Stimulated activated CD8-positive, alpha-beta memory T cell treated with anti-CD3 and anti-CD28 coated beads, Interleukin-4, amount 100 ng/mL, for 4 hours (primary cell): ENCODE measurements at regions not wholly inside any gene's neighbourhood (a gene's known extent, or its start where the extent isn't known, plus 50 kb on each side); places are given as distances from the start of the nearest gene placed in this dataset.
"Not testable (repeated sequence)": the region's sequence is repeated elsewhere in the genome, so short reads cannot be mapped to it uniquely, and the experiment has no call there.

Experiments
- DNase-seq, 2 donors: peaks; one replicate each; pipeline ENCODE4 v3.0.0-alpha.2; 2020; ENCODE audit warnings: low read depth in 2 of 2, low spot score in 1 of 2

- not testable (repeated sequence) for DNase-seq
Measured at GRCh38 chr2:43004126-43004865, 211.9 kb upstream of the HAAO start.

GRCh38 chr2:43003702-43004101, 211.3 kb upstream of the HAAO start:
- DNase-seq = no peak

GRCh38 chr2:43001787-43002468, 209.5 kb upstream of the HAAO start:
- no peak for DNase-seq

GRCh38 chr2:43001055-43001378, 208.6 kb upstream of the HAAO start:
- DNase-seq = no peak

GRCh38 chr2:43000242-43001054, 208.1 kb upstream of the HAAO start:
- no peak for DNase-seq

GRCh38 chr2:42999856-43000241, 207.5 kb upstream of the HAAO start:
- no peak for DNase-seq

GRCh38 chr2:42999391-42999841, 207.0 kb upstream of the HAAO start:
- DNase-seq = no peak

- no peak for DNase-seq
Measured at GRCh38 chr2:42998721-42999120, 206.3 kb upstream of the HAAO start.

GRCh38 chr2:42996528-42996927, 204.1 kb upstream of the HAAO start:
- no peak for DNase-seq

- DNase-seq = no peak
Measured at GRCh38 chr2:42995752-42996422, 203.5 kb upstream of the HAAO start.

- DNase-seq = not testable (repeated sequence)
Measured at GRCh38 chr2:42989283-42990081, 197.1 kb upstream of the HAAO start.

- not testable (repeated sequence) for DNase-seq
Measured at GRCh38 chr2:42988055-42988454, 195.7 kb upstream of the HAAO start.

- DNase-seq = no peak
Measured at GRCh38 chr2:42987112-42987922, 194.9 kb upstream of the HAAO start.

- DNase-seq = no peak
Measured at GRCh38 chr2:42984617-42985016, 192.2 kb upstream of the HAAO start.

- no peak for DNase-seq
Measured at GRCh38 chr2:42984081-42984480, 191.7 kb upstream of the HAAO start.

- no peak for DNase-seq
Measured at GRCh38 chr2:42980764-42981416, 188.5 kb upstream of the HAAO start.

- no peak for DNase-seq
Measured at GRCh38 chr2:42979870-42980763, 187.7 kb upstream of the HAAO start.

- DNase-seq = no peak
Measured at GRCh38 chr2:42979416-42979869, 187.1 kb upstream of the HAAO start.
